Stimulated activated CD4-positive, alpha-beta T cell treated with anti-CD3 and anti-CD28 coated beads, Interleukin-4, amount 100 ng/mL, for 24 hours (primary cell): ENCODE measurements at regions not wholly inside any gene's neighbourhood (a gene's known extent, or its start where the extent isn't known, plus 50 kb on each side); places are given as distances from the start of the nearest gene placed in this dataset.

Source experiments
- DNase-seq: peaks from one replicate; pipeline ENCODE4 v3.0.0-alpha.2; 2020

DNA sequence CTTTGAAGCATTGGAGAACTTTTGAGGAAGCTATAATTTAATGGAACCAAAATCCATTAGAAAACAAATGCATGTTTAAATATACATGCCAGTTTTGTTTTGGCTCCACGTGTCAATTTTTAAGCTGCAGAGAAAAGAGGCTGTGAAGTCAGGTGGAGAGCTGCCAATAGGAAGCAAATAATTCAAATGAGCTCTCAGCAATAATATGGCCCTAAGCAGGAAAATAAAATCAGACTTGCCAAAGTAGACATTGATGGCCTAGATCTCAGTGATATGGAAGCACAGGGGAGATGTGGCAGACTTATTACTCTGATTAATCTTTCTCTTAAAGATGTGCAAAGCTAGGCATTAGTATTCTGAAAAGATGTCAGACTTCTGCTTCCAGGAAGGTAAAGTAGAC lies 769.8 kb upstream of the NDST4 start:
- no peak for DNase-seq

- no peak for DNase-seq
Observed at GRCh38 chr4:115873048-115873447, 759.6 kb upstream of the NDST4 start.

DNA sequence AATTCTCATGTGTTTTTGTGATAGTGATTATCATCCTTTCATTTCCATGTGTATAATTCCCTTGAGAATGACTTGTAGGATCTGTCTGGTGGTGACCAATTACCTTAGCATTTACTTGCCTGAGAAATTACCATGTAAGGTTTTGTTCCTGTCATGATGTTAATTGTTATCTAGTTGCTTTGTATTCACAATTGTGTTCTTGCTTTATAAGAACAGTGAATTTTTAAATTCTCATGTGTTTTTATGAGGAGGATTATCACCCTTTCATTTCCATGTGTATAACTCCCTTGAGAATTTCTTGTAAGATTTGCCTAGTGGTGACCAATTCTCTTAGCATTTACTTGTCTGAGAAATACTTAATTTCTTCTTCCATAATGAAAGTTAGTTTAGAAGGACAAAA lies 758.2 kb upstream of the NDST4 start:
- DNase-seq, result no peak

- no peak for DNase-seq
Observed at GRCh38 chr4:115866364-115866896, 753.0 kb upstream of the NDST4 start.

DNA sequence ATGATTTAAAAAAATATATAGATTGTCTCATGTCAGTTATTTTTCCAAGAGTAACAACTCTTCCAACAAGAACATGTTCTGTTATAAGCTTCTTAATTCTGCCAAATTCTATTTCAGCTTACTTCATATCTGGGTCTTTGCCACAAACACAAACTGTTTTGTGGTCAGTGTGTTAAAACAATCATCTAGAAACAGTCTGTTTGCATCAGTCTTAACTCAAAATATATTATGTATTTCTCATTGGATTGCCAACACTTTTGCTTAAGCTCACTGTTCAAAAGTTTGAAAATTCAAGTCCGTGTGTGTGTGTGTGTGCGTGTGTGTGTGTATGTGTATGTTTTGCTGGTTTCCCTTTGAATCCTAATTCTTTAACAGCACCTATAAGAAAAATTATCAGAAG lies 752.3 kb upstream of the NDST4 start:
- no peak for DNase-seq

DNA sequence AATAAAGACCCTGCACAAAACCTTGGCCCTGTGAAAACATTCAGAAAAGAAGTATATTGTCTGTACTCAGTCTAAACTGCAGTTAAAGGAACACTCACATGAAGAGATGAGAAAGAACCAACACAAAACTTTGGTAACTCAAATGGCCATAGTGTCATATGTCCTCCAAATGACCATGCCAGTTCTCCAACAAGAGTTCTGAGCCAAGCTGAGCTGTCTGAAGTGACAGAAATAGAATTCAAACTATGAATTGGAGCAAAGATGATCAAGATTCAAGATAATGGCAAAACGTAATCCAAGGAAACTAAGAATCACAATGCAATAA lies 739.3 kb upstream of the NDST4 start:
- DNase-seq, result no peak

- DNase-seq, result no peak
Observed at GRCh38 chr4:115851918-115852766, 738.7 kb upstream of the NDST4 start.

DNA sequence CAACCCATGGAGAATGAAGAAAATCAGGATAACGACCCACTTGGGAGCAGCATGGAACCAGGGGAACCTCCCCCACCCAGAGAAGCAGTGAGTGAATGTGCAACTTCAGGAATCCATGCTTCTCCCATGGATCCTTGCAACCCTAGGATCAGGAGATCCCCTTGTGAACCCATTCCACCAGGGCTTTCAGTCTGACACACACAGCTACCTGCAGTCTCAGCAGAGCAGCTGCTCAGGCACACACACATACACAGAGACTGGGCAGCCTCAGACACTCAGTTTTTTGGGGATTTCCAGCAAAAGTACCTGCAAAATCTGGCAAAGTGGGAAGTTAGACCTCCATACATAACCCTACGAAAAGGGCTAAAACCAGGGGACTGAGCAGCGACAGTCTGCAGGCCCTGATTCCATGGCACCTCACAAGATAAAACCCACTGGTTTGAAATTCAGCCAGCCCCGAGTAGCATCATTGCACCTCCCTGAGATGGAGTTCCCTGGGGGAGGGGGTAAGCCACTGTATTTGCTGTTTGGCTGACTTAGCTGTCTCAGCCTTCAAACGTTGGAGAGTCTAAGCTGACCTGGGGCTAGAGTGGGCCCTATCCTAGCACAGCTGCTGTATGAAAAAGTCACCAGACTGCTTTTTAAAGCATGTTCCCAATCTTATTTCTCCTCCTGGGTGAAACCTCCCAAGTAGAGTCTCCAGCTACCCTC lies 737.5 kb upstream of the NDST4 start:
- no peak for DNase-seq

GRCh38 chr4:115844180-115844579 lies 730.8 kb upstream of the NDST4 start:
- DNase-seq, result no peak

DNA sequence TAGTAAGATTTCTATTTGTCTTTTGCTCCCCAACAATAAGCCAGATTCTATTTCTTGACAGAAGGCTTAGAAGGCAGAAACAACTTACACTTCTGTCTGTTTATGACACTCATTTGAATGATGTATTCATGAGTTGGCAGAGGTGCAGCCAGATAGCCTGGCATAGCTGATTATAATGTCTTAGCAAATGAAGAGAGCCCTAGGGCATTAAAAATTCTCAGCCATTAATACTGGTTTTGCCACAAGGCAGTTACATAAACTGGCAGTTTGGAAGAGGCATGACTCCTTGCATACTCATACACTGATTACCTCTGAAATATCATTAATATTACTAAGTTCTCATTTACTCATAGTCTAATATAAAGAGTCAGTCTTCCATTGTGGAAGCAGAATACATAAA lies 728.5 kb upstream of the NDST4 start:
- no peak for DNase-seq

DNA sequence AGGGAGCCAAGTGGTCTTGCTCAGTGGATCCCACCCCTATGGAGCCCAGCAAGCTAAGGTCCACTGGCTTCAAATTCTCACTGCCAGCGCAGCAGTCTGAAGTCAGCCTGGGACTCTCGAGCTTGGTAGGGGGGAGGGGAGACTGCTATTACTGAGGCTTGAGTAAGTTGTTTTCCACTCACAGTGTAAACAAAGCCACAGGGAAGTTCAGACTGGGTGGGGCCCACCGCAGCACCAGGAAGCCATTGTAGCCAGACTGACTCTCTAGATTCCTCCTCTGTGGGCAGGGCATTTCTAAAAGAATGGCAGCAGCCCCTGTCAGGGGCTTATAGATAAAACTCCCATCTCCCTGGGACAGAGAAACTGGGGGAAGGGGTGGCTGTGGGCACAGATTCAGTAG lies 721.0 kb upstream of the NDST4 start:
- DNase-seq, result no peak

- no peak for DNase-seq
Observed at GRCh38 chr4:115824630-115825029, 711.2 kb upstream of the NDST4 start.

- no peak for DNase-seq
Observed at GRCh38 chr4:115803825-115804224, 690.4 kb upstream of the NDST4 start.

DNA sequence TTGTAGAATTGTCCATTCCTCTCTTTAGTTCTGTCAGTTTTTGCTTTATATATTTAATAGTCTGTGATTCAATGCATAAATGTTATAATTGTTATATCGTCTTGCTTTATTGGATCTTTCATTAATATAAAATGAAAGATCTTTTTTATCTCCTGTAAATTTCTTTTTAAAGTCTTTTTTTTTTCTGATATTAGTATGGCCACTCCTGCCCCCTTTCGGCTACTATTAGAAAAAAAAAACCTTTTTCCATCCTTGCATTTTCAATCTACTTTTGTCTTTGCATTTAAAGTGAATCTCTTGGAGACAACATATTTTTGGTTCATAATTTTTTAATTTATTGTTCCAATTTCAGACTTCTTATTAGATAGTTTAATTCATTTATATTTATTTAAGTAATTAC lies 677.4 kb upstream of the NDST4 start:
- DNase-seq, result no peak

DNA sequence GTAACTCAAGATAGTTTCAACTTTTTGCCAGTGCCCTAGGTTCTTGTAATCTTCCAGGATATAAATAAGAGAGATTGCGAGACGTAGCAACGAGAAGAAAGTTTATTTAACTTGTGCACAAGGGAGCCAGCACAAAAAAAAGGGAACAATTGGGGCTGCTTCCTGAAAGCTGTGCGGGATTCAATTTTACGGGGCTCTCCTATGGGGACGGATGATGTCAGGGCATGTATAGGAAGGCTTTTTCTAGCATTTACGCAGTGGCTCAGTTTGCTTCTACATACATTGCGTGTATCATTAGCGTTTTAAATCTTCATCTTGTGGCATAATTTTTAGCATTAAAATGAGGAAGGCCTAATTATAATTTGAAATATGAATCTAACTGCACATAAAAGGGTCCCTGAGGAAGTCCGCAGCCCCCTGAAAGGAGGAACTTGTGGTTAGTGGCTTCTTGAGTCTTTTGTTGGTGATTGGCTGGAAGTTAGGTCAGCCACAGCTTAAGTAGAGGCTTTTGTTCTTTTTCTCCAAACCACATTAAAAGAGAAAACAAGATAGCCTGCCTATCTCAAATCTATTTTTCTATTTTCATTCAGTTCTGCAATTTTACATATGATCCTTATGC lies 668.2 kb upstream of the NDST4 start:
- no peak for DNase-seq

DNA sequence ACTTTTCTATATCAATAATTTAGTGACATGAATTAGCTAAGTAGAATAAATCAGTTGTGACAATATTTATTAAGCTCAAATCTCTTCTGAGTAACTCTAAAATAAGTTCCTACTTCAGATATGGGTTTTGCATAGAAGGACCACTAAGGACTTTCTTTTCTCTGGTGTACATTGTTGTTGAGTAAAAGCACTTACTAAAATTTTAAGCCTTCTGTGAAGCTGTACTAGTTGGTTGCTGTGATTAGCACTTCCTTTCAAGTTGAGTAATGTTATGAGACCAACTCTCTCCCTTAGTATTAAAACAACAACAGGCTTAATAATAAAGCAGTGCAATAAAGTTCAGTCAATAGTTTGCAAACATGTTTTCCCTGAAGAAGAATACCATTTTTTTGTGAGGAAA lies 667.4 kb upstream of the NDST4 start:
- DNase-seq, result no peak

- no peak for DNase-seq
Observed at GRCh38 chr4:115780268-115780667, 666.8 kb upstream of the NDST4 start.

DNA sequence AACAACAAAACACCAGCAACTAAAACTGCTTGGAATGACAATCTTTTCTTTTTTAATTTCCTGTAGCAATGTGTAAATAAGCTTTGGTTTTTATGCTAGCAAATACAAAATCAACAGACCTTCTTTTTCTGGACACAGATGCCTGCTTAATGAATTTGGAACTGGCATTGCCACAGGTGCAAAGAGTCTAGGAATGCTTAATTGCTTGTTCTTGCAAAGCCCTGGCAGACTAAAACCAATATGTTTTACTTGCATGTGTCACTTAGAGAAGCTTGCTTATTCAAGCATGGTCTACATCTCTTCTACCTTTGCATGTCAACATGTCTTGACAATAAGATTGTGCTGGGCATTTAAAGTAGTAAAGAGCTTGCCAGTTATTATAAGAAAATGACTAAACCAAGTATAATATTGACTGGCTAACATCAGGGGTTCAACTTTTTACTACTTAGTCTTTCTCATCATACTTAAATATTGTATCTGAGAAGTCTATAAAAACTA lies 656.7 kb upstream of the NDST4 start:
- DNase-seq, result no peak

- DNase-seq, result no peak
Observed at GRCh38 chr4:115769396-115769795, 656.0 kb upstream of the NDST4 start.

- no peak for DNase-seq
Observed at GRCh38 chr4:115763051-115763450, 649.6 kb upstream of the NDST4 start.

GRCh38 chr4:115759231-115759630 lies 645.8 kb upstream of the NDST4 start:
- no peak for DNase-seq

DNA sequence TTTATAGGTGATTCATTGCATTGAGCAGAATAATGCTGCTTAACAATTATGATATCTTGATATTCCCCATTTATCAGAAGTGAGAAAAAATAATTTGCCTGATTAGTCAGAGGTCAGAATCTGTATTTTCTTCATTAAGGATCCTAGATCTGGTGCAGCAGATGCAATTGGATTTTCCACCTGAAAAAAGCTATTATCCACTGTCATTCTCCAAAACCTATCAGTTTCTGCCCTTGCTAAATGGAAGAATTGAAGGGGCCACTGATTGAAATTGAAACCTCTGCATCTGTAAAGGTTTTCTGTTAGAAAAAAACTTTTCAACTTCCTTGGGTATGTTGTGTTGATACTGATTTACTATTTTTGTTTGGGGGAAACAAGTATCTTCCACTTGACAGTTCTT lies 636.0 kb upstream of the NDST4 start:
- DNase-seq, result no peak

GRCh38 chr4:115740806-115741205 lies 627.4 kb upstream of the NDST4 start:
- DNase-seq, result no peak

DNA sequence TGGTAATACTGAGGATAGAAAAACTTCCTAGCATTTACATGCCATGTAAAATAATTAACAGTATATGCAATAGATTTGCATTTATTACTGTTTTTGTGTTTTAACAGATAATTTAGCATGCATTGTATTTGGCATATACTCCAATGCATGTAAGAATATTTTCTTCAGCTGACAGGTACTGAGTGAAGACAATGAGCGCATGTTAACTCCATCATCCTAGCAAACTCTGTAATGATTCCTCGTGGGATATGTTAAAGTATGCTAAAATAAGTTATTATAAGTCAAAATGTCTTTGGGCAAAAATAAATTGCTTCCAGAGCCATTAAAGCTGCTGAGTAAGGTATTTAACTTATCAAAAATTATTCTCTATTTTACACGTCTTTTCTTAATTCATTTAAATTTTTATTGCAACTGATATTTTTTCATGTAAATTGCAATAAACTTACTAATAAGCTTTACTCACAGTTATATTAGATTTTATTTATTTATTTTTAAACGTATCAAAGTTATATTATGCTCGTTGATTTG lies 616.4 kb upstream of the NDST4 start:
- DNase-seq, result no peak
